GM19023 (cell line): ENCODE measurements at regions not wholly inside any gene's neighbourhood (a gene's known extent, or its start where the extent isn't known, plus 50 kb on each side); places are given as distances from the start of the nearest gene placed in this dataset.

ENCODE experiments used
- ATAC-seq: cut with Tn5 transposase; IDR thresholded peaks from one replicate; pipeline ENCODE4 v1.9.1; 2021; ENCODE audit warnings: mild to moderate bottlenecking, moderate library complexity; ENCODE audit not compliant: unreplicated experiment

DNA sequence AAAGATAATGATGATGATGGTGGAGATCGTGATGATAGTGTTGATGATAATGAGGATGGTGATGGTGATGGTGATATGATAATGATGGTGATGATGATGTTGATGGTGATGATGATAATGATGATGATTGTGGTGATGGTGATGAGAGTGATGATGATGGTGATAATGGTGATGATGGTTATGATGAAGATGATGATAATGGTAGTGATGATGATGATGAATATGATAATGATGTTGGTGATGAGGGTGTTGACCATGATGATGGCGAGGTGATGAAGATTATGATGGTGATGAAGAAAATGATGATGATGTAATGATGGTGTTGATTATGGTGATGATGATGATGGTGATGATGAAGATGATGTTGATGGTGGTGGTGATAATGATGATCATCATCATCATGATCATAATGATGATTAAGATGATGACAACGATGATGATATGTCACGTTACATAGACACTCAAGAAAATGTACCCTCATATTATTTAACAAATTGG is 1106.4 kb downstream of the NLGN4X start:
- no peak for ATAC-seq

DNA sequence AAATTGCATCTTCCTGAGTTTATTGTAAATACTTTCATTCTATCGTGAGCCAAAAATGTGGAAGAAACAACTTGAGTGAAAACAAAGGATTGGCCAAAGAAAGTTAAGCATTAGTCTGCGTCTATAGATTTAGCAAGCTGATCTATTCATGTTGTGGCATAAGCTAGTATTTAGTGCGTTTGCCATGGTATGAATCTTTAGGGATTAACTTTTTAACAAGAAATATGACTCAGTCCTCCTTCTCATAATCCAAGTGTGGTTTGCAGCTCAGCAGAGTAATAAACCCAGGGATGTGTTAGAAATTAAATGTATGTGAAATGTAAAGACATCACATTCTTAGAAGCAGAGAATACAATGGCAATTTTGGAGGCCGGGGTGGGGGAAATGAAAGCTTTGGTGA is 1110.9 kb downstream of the NLGN4X start:
- ATAC-seq, result no peak

DNA sequence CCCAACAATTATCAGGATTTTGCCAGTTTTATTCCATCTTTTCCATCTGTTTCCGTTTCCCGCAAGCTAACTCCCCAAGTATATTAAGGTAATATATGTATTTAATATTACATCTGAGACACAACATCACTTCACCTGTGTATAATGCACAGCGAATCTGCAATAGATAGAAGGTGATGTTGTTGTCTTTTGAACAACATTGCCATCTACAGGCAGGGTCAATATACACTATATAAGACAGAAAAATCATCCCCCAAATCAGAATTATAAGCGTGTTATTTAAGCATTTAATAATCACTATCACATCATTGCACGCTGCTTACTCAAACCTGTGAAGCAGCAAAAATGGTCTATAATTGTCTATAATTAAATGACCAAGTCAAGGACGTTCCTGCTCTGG is 1115.5 kb downstream of the NLGN4X start:
- no peak for ATAC-seq

DNA sequence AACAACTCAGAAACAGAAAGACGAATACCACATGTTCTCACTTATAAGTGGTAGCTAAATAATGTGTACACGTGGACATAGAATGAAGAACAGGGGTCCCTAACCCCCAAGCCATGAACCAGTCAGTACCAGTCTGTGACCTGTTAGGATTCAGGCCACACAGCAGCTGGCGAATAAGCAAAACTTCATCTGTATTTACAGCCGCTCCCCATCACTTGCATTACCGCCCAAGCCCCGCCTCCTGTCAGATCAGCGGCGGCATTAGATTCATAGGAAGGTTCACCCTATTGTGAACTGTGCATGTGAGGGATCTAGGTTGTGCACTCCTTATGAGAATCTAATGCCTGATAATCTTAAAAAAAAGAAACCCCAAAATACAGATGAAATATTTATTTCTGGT is 1128.7 kb downstream of the NLGN4X start:
- ATAC-seq, result no peak

DNA sequence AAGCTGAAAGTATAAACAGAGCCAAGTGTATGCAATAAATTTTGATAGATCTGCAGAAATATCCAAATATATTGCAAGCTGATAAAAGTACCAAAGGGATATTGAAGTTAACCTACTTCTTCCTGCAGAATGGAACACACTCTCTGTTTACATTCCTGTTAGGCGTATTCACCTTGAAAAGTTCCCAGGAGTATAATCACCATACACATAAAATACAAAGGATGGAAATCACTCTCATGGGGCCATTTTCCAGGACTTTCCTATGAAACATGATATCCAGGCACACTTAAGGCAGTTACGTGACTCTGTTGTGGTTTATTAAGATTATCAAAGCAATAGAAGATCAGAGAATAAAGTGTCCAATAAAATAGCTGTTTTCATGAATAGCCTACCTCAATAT is 1142.3 kb downstream of the NLGN4X start:
- no peak for ATAC-seq

DNA sequence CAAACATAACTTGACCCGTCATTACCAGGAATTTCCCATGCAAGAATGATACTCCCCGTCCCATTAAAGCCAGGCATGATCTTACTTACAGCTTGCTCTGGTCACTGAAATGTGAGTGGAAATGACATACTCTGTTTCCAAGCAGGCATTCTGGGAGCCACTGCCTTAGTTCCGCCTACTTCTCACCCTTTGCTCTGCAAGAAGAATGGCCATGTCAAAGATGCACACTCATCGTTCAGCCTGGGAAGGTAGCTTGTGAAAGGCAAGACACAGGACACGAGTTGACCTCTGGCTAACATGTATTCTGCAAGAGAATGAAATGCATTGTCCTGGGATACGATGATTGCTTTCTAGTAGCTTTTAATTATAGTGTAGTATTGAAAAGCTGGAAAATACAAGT is 1144.4 kb downstream of the NLGN4X start:
- no peak for ATAC-seq

DNA sequence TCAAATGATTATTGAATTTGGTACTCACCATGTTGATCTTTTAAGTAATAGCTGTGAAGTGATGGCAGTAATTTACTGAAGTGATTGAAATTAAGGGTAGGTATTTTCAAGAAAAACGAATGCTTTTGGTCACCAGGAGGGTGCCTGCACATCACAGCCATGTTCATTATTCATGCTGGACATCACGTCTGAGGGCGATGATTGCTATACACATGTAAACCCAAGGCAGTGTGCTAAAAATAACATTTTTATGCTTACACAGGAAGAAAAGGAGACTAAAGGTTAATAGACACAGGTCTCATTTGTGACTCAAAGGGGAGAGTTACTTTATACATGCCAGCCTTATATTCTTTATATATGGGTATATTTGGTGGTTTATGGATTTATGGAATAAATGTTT is 1146.0 kb downstream of the NLGN4X start:
- ATAC-seq, result no peak

DNA sequence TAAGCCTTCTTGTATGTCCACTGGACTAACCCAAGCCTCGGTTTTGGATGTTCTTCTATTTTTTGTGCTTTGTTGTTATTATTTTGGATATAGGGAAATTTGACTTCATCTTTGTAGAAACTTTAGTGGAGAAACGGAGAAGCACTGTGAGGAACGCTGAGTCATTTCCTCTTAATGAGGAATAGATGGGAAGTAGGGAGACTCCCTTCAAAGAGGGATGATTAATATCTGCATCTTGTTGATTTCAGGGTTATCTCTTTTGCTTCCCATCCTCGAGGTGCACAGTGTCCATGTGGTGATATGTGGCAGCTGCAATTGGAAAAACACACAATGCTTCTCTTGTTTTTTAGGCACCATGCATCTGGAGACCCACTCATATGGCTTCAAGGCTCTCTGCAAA is 1147.9 kb downstream of the NLGN4X start:
- no peak for ATAC-seq

DNA sequence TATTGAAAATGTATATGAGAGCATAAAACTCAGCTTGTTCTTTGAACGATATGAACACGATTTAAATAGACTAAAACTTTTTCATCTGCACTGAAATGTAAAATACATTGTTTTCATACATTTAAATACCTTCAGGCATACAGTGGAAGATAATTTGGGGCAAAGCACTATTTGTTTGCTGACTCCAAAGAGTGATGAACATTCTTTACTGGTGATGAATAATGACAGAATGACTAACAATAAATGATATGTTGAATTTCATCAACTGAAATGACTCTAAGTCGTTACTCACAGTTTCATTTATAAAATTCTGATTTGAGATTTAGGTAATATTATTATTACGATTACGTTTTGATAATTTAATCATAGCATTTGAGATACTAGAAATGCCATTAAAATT is 1160.1 kb downstream of the NLGN4X start:
- ATAC-seq, result no peak

DNA sequence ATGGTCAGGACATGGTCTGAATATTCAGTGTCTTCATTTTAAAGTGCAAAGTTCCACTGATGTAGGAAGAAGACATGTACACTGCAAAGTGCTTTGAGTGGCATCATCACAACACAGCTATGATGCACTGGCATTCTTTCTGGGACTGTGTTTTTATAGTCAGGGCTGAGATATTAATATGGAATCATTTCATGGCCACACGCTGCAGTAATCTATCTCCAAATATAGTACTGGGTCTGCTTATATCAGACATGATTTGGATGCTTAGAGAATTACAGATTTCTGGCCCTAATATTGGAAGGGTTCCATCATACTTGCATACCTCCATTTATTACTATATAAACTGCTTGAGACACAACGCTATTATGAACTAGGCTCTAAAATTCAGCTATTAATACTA is 1170.9 kb downstream of the NLGN4X start:
- ATAC-seq, result no peak

DNA sequence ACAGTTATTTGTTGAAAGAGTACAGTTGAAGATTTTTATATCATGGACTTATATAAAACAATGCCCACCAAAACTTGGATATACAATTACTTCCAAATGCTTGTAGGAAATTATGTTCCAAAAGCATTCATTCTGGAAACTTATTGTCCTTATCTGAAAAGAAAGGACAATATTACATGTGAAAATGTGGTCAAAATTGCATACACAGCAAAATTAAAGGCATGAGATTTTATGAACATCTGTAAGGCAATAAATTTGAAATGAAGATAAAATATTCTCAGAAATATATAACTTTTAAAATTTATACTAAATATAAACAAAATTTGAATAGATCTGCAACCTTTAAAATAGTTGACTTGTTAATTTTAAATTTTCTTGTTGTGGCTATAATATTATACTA is 1173.8 kb downstream of the NLGN4X start:
- ATAC-seq, result no peak

DNA sequence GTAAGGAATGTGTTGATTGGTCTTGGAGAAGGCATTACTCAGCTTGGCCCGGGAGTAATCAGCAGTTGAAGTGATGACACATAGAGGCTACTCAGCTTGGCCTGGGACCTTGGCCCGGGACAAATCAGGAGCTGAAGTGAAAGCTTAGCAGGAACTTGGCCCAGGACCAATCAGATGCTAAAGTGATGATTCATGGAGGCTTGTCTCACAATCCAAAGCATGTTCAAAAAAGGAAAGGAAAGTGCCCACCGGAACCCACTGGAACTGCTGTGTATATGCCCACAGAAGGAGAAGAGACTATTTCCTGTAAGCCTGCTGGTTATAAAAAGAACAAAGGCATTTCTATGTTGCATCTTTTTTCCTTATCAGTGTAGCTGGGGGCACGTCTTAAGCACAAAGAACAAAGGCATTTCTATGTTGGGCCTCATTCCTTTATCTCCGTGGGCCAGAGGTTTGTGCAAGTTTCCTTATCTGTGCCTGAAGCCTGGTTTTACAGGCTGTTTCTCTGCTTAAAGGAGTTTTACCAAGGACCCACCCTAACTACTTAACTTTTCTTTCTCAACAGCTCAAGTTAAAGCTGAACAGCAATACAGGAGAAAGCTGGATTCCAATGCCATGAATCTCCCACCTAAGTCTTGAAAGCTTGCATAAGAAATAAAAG is 1176.7 kb downstream of the NLGN4X start:
- no peak for ATAC-seq

DNA sequence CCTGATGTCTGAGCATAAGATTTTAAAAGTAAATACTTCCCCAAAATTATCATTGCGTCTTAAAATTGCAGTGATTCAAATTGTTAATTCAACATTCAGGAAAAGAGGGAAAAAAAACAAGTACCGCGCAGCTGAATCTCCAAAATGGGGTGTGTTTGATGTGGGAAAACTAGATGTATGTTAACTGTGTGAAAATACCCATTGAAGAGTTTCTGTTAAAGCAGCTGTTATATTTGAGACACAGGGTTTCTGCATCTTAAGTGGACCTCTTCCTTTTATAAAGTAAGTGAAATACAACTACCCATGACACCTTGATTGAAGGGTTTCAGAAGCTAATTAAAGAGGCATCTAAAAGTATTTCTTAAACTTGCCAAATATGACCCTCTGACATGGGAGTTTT is 1186.1 kb downstream of the NLGN4X start:
- ATAC-seq, result no peak

DNA sequence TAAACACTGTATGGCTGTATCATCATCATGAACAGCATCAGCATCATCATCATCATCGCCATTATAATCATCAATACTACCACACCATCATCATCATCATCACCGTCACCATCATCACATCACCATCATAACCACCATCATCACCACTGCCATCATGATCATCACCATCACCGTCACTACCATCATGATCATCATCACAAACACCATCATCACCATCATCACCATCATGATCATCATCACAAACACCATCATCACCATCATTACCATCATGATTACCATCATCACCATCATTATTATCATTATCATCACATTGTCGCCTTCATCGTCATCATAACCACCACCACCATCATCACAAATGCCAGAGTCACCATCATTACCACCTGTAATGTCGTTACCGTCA is 1196.9 kb downstream of the NLGN4X start:
- no peak for ATAC-seq

DNA sequence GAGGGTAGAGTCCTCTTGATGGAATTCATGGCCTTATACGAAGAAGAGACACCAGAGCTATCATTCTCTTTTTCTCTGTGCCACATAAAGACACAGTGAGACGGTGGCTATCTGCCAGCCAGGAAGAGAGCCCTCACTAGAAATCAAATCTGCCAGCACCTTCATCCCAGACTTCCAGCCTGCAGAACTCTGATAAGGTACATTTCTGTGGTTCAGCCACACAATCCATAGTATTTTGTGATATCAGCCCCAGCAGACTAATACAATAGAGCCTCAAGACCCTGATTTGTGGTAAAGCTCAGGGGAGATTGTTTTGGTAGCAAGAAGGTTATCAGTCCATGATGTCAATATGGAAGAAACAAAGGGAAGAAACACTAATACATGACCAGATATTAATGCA is 1213.2 kb downstream of the NLGN4X start:
- no peak for ATAC-seq

DNA sequence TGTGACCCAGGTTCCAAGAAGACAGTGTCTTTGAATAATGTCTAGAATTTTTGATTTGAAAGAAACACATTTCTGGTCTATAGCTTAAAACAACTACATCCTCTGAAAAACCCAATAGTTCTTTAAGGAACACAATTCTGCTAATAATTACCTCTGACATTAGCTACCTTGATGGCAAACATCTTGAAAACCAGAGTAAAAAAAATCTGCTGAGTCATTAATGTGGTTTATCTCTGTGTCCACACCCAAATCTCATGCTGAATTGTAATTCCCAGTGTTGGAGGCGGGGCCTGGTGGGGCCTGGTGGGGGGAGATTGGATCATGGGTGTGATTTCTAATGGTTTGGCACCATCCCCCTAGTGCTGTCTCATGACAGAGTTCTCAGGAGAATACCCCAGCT is 1233.8 kb downstream of the NLGN4X start:
- ATAC-seq, result no peak

DNA sequence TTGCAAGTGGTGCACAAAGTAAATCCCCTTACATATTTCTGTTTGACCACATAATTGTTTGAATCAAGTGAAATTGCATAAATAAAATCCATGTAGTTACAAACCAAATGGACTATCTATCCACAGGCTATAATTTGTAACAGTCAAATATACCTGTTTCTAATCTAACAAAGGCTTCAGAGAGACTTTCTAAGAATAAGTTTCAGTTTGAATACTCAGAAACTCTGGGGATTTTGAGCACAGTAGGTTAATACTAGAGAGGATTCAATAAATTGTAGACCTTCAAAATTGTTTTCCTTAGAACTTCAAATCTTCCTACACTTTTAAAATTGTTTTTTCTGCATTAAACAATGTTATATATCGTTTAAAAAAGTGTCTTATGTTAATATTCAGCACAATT is 1250.1 kb downstream of the NLGN4X start:
- ATAC-seq, result no peak

DNA sequence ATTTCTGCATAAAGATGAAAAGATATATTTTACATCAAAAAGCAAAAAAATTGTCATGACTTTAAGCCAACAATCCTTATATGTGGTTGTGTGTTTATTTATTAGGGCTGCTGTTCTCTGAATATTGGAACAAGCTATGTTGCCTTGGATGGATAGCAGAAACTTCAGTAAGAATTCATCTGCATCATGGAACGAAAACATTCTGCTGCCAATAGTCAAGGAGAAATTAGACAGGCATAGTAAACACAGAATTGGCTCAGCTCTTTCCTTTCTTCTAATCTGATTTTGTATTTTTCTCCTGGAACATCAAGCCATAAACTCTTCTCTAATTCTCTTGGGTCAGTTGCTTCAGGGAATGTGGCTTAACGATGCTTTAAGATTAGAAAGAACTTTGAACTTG is 1257.0 kb downstream of the NLGN4X start:
- no peak for ATAC-seq

DNA sequence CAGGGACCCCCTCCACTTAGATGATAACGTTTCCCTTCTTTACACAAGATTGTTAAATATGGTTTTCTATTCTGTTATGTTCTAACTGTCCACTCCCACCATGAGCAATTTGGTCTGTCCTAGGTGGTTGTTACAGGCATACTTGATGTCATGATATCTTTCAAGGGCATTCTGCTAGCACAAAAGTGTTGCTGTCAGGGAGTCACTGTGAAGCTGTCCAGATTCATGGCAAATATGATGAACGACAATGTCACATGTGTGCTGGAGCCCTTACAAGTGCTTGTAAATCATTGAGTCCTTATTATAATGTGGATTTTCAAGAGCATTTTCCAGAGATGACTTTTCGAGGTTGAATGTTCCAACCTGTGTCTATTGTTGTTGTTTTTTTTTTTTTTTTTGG is 1250.7 kb upstream of the PRKX start:
- no peak for ATAC-seq

DNA sequence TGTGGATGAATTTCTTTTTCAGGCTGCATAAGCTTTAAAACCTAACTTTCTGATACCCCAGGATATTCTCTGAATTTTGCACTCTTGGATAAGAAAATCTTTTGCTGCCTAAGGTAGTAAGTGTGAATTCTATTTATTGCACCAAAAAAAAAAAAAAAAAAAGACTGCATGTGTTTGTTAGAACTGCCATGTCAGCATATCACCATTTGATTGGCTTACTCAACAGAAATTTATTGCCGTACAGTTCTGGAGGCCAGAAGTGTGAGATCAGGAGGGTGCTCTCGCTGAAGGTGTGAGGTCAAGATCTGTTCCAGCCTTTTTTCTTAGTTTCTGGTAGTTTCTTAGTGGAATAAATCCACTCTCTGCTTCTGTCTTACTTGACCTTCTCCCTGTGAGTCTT is 1250.0 kb upstream of the PRKX start:
- ATAC-seq, result no peak

DNA sequence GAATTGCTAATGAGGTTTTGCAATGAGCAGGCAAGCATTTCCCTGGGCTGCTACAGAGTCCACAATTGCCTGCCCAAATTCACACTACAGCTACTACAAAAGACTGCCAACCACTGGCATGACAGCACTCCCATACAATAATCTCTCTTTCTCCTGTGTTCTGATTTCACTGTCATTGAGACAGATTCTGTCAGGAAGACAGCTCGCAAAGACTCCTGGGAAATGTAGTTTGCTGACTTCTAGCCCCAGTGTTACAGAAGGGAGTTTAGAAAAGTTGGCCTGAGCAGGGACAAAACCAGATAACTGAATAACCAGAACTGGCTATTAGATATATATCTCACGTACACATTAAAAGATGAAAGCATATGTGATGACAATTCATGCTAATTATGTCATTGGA is 1231.3 kb upstream of the PRKX start:
- ATAC-seq, result no peak

DNA sequence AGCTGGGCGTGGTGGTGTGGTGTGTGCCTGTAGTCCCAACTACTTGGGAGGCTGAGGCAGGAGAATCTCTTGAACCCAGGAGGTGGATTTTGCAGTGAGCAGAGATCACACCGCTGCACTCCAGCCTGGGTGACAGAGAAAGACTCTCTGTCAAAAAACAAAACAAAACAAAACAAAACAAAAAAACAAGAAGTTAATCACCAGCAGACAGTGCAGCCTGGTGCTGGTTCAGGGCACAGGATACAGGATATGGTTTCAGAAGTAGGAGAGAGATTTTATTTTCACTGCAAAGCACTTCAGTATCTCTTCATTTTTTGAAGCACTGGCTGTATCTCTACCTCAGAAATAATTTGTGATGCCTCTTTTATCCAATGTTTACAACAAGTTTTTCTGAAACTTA is 1222.9 kb upstream of the PRKX start:
- no peak for ATAC-seq

DNA sequence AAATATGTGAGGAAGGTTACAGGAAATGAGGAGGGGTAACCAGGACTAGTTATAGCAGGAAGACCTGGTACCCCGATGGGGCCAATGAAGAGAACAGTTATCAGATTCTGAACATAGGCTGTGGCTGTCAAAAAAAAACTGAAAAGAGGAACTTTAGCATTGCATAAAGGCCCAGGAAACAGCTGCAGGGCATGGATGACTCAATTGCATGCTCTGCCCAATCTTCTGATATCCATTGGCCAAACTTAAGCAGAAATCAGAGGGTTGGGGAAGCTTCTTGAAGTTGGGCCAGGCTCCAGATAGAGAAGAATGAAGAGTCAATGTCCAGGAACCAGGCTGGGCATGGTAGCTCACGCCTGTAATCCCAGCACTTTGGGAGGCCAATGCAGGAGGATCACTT is 1222.4 kb upstream of the PRKX start:
- ATAC-seq, result no peak
